ENCODE measurements at regions not wholly inside any gene's neighbourhood (a gene's known extent, or its start where the extent isn't known, plus 50 kb on each side); places are given as distances from the start of the nearest gene placed in this dataset.

DNA sequence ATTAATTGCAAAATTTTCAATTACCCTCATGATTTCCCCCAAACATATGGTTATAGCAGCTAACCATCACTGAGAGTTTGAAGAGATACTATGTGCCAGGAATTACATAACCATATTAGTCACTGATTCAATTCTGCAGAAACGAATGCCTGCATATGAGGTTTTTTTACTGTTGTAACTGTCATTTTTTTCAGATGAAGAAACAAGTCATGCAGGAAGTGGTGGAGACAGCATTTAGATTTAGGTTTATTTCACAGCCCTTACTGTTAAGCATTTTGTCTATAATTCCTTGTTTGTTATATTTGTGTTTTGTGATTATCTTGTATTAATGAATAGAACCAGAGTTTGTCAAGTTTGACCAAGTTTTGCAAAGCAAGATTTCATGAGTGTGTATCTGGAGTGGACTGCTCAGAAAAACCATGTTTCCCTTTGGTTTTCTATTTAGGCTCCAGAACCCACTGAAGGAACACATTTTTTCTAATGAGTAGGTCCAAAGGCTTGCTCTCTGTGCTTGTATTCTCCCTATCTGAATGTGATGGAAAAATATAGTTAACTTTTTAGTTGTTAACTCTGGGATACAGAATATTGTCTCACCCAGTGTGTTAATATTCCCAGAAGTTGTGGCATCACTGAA lies 308.5 kb upstream of the ADAMTS5 start:
- TF ChIP-seq, protein P1, sequence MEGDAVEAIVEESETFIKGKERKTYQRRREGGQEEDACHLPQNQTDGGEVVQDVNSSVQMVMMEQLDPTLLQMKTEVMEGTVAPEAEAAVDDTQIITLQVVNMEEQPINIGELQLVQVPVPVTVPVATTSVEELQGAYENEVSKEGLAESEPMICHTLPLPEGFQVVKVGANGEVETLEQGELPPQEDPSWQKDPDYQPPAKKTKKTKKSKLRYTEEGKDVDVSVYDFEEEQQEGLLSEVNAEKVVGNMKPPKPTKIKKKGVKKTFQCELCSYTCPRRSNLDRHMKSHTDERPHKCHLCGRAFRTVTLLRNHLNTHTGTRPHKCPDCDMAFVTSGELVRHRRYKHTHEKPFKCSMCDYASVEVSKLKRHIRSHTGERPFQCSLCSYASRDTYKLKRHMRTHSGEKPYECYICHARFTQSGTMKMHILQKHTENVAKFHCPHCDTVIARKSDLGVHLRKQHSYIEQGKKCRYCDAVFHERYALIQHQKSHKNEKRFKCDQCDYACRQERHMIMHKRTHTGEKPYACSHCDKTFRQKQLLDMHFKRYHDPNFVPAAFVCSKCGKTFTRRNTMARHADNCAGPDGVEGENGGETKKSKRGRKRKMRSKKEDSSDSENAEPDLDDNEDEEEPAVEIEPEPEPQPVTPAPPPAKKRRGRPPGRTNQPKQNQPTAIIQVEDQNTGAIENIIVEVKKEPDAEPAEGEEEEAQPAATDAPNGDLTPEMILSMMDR (IDR thresholded peaks at IDR 0.05; ENCODE audit: insufficient read depth, low read depth, low read length, missing control alignments) = no peak
- peak; percentile 78 for DNase-seq (ENCODE audit: low read depth)
- H3K4me3 ChIP-seq (ENCODE audit: low read length) = no peak overlapping the region

DNA sequence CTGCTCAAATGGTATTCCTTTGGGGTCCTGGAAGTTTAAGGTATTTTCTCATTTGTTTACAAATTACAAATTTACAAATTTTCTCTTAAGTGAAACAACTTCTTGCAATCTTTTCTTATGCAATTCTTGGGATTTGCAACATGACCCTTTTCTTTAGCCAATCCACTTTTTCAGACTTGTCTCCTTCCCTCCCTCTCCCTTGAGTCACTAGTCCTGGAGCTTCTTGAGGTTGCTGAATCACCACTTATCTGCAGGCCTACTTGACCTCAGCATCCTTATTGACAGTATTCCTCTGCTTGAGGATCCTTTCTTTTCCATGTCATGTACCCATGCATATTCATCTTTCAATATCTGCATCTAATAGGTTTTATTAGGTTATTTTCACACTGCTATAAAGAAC lies 302.8 kb upstream of the ADAMTS5 start:
- TF ChIP-seq, protein P1 (IDR thresholded peaks at IDR 0.05; ENCODE audit: insufficient read depth, low read depth, low read length, missing control alignments) = no peak
- DNase-seq (ENCODE audit: low read depth) = peak; percentile 88
- no peak overlapping the region for H3K4me3 ChIP-seq (ENCODE audit: low read length)

DNA sequence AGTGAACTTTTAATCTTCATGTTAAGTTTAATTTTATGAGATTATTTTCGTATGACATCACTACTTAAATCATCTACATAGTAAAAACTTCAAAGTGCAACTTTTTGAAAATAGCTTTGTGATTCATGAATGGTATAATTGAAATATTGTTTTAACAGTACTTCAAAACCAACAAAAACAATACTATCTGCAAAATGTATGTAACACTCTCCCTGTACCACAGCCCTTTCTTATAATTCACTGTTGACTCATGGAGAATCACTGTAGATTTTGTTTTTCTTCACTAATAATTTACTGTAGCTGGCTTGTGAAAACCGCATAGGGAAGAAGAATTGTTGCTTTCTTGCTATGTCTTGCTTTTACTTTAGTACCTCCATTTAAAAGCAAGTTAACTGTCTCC lies 301.4 kb upstream of the ADAMTS5 start:
- DNase-seq (ENCODE audit: low read depth) = no peak
- H3K4me3 ChIP-seq (ENCODE audit: low read length) = no peak overlapping the region
- TF ChIP-seq, protein P1 (IDR thresholded peaks at IDR 0.05; ENCODE audit: insufficient read depth, low read depth, low read length, missing control alignments) = no peak

DNA sequence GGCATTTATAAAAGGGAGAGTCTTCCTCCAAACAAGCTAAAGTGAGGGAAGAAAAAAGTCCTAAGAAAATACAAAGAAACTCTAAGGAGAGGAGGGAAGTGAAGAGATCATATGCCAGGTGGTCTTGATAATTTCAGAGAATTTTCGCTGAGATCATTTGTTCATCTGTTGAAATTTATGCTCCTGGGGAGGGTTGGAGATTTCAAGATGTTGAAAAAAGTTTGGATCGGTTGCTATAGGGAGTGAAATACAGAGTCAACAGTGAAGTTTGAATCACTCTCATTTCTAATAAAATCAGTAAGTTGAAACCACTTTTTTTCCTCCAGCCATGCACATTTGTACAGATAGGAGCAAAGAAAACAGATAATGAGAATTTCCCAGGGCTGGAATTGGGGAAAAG lies 299.1 kb upstream of the ADAMTS5 start:
- TF ChIP-seq, protein P1 (IDR thresholded peaks at IDR 0.05; ENCODE audit: insufficient read depth, low read depth, low read length, missing control alignments) = no peak
- H3K4me3 ChIP-seq (ENCODE audit: low read length) = no peak overlapping the region
- DNase-seq (ENCODE audit: low read depth) = no peak

DNA sequence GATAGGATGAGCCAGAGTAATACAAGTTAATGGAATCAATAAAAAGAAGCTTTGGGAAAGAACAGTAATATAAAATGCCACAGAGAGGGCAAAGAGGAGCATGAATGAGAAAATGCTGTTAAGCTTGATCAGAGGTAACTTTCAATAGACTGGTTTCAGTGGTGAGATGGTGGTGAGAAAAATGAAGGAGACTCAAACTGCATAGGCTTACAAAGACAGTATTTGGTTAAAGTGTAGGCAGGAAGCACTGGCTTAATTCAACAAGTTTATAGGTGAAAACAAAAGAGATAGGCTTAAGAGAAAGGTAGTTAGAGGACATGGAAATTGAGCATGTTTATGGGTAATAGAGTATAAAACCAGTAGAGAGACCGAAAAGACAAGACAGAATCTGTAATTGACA lies 298.6 kb upstream of the ADAMTS5 start:
- TF ChIP-seq, protein P1 (IDR thresholded peaks at IDR 0.05; ENCODE audit: insufficient read depth, low read depth, low read length, missing control alignments) = no peak
- no peak overlapping the region for H3K4me3 ChIP-seq (ENCODE audit: low read length)
- DNase-seq (ENCODE audit: low read depth) = no peak

DNA sequence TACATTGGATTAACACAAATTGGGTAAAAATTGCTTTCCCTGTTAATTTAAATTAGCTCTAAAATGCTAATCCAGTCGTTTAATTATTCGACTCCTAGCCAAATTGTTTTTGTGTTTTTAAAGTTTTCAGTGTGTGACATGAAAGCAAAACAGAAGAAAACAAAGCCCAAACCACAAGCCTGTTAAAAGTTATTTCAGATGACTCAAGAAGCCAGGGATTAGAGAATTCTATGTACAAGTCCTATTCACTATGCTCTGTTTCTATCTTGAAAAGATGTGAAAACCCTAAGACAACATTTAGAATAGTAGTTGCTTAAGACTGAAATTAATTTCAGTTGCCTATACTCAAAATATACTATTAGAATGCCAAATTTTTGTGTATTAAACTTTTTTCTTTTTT lies 294.8 kb upstream of the ADAMTS5 start:
- no peak for DNase-seq (ENCODE audit: low read depth)
- TF ChIP-seq, protein P1 (IDR thresholded peaks at IDR 0.05; ENCODE audit: insufficient read depth, low read depth, low read length, missing control alignments) = no peak
- no peak overlapping the region for H3K4me3 ChIP-seq (ENCODE audit: low read length)

DNA sequence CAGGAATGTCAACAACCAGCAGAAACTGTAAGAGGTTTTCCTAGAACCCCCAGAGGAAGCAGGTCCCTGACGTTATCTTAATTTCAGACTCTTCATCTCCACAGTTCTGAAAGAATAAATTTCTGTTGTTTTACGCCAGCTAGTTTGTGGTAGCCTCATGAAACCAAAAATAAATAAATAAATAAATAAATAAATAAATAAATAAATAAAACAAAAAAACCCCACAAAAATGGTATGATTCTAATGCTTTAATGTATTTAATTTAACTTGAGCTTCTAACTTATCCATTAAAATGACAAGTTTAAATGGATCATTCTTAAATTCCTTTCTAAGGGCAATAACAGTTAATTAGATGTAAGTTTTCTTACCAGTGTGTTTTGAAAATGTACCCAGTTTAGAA lies 293.8 kb upstream of the ADAMTS5 start:
- DNase-seq (ENCODE audit: low read depth) = no peak
- H3K4me3 ChIP-seq (ENCODE audit: low read length) = no peak overlapping the region
- TF ChIP-seq, protein P1 (IDR thresholded peaks at IDR 0.05; ENCODE audit: insufficient read depth, low read depth, low read length, missing control alignments) = no peak
